Endothelial cell of umbilical vein (primary cell): ENCODE measurements at regions not wholly inside any gene's neighbourhood (a gene's known extent, or its start where the extent isn't known, plus 50 kb on each side); places are given as distances from the start of the nearest gene placed in this dataset.

Experiments used
- BruUV-seq: library from RNA; stranded (reverse); fragments of 400-500 nt; replicated peaks from 2 replicates; lab custom pipeline; 2021; lab: Mats Ljungman, UMichigan
- CTCF ChIA-PET: fragments of 300-600, 350-600 bp; sonication (Branson Sonifier 250); formaldehyde crosslinking; loops from one replicate; lab custom pipeline; 2021; ENCODE audit warnings: antibody characterized with exemption, inconsistent platforms; lab: Charles Lee
- POLR2A ChIA-PET: fragments of 300-600, 350-600 bp; sonication (Branson Sonifier 250); formaldehyde crosslinking; loops from one replicate; lab custom pipeline; 2021; ENCODE audit warnings: antibody characterized with exemption, inconsistent platforms; lab: Charles Lee
- DNase-seq: peaks from one replicate; pipeline ENCODE4 v3.0.0-alpha.2; 2011; ENCODE audit warnings: low read depth, low spot score
- FAIRE-seq: peaks from 2 replicates; lab custom pipeline; 2011; peaks lifted over from hg19 to GRCh38; lab: Jason Lieb, UNC
- H2AFZ ChIP-seq: 2 replicates; pipeline ENCODE4 v1.6.0; 2012; ENCODE audit warnings: low read depth, low read length, control low read depth, inconsistent platforms
- H3K27ac ChIP-seq: 2 replicates; pipeline ENCODE4 v1.5.1; 2011; ENCODE audit warnings: low read depth, mild to moderate bottlenecking, control low read depth, low read length, moderate library complexity; ENCODE audit not compliant: insufficient read depth
- H3K27me3 ChIP-seq, 2 experiments: 2 replicates each; pipeline versions ENCODE4 v1.6.0 to v1.6.1; 2011; ENCODE audit warnings: low read length in 2 of 2, mixed read lengths in 1 of 2; ENCODE audit not compliant: control insufficient read depth in 2 of 2, insufficient read depth in 2 of 2
- H3K36me3 ChIP-seq, 2 experiments: 2 replicates in 1 of 2; 3 replicates in 1 of 2; pipeline ENCODE4 v1.5.1; 2011; ENCODE audit warnings: low read length in 2 of 2, mild to moderate bottlenecking in 1 of 2, moderate library complexity in 1 of 2; ENCODE audit not compliant: control insufficient read depth in 2 of 2, insufficient read depth in 2 of 2; ENCODE audit errors: extremely low read depth in 1 of 2
- H3K4me1 ChIP-seq: 3 replicates; pipeline ENCODE4 v1.5.1; 2011; ENCODE audit warnings: mild to moderate bottlenecking, low read length; ENCODE audit not compliant: control insufficient read depth, insufficient read depth; ENCODE audit errors: extremely low read depth
- H3K4me2 ChIP-seq: 2 replicates; pipeline ENCODE4 v1.6.1; 2011; ENCODE audit warnings: low read length, control low read depth, mixed read lengths; ENCODE audit not compliant: insufficient read depth
- H3K4me3 ChIP-seq, 3 experiments: fragments of 200-600 bp in 1 of 3; sonication (generic), shearing (Covaris generic) in 1 of 3; replicated peaks in 1 of 3; 2 replicates each; pipeline ENCODE4 v1.5.1; 2011 to 2016; ENCODE audit warnings: control low read depth in 3 of 3, low read length in 3 of 3, mild to moderate bottlenecking in 2 of 3, inconsistent platforms in 1 of 3, low read depth in 1 of 3, moderate library complexity in 1 of 3; ENCODE audit not compliant: insufficient read depth in 1 of 3
- H3K79me2 ChIP-seq: 2 replicates; pipeline ENCODE4 v1.6.0; 2012; ENCODE audit warnings: low read length, inconsistent platforms; ENCODE audit not compliant: control insufficient read depth, insufficient read depth
- H3K9ac ChIP-seq: replicated peaks from 2 replicates; pipeline ENCODE3; 2011; ENCODE audit warnings: low read length, control low read depth; ENCODE audit not compliant: insufficient read depth; ENCODE audit errors: extremely low read depth
- H3K9me1 ChIP-seq: replicated peaks from 3 replicates; pipeline ENCODE4 v1.6.0; 2011; ENCODE audit warnings: mild to moderate bottlenecking, low read length; ENCODE audit not compliant: control insufficient read depth, insufficient read depth; ENCODE audit errors: extremely low read depth
- H3K9me3 ChIP-seq: replicated peaks from 2 replicates; pipeline ENCODE4 v1.5.1; 2012; ENCODE audit warnings: low read length, inconsistent platforms; ENCODE audit not compliant: control insufficient read depth, insufficient read depth
- H4K20me1 ChIP-seq: replicated peaks from 2 replicates; pipeline ENCODE3; 2011; ENCODE audit warnings: mild to moderate bottlenecking, low read length; ENCODE audit not compliant: control insufficient read depth, insufficient read depth; ENCODE audit errors: extremely low read depth
- EZH2 ChIP-seq: IDR thresholded peaks from 2 replicates; pipeline ENCODE4 v1.6.1; 2012; ENCODE audit warnings: borderline replicate concordance, low read depth, mild to moderate bottlenecking, moderate library complexity, low read length, inconsistent platforms; ENCODE audit not compliant: severe bottlenecking
- FOS ChIP-seq: IDR thresholded peaks from 2 replicates; pipeline ENCODE4 v1.6.1; 2011; ENCODE audit warnings: mild to moderate bottlenecking, low read length, moderate library complexity, borderline replicate concordance; ENCODE audit not compliant: insufficient read depth
- GATA2 ChIP-seq: IDR thresholded peaks from 2 replicates; pipeline ENCODE4 v1.7.0; 2011; ENCODE audit warnings: low read depth, mild to moderate bottlenecking, moderate library complexity, mixed read lengths, low read length; ENCODE audit not compliant: insufficient read length, insufficient read depth
- JUN ChIP-seq: IDR thresholded peaks from 2 replicates; pipeline ENCODE4 v1.6.1; 2011; ENCODE audit warnings: borderline replicate concordance, low read depth; ENCODE audit not compliant: insufficient read length, insufficient read depth
- MYC ChIP-seq: IDR thresholded peaks from one replicate; pipeline ENCODE4 v1.6.1; 2011; ENCODE audit warnings: mild to moderate bottlenecking, low read depth, low read length
- POLR2A ChIP-seq: IDR thresholded peaks from 2 replicates; pipeline ENCODE4 v1.6.1; 2012; ENCODE audit warnings: low read depth, mild to moderate bottlenecking, control low read depth, low read length
- POLR2AphosphoS5 ChIP-seq: IDR thresholded peaks from 2 replicates; pipeline ENCODE4 v1.6.1; 2012; ENCODE audit warnings: low read depth, mild to moderate bottlenecking, control low read depth, low read length, moderate library complexity; ENCODE audit not compliant: insufficient read depth
- dilution Hi-C: fragments of 300-500 bp; cut with MboI; formaldehyde crosslinking; loops from one replicate; pipeline ENCODE4 v1.15.0; 2019; ENCODE audit warnings: low sequenced_read_pairs; ENCODE audit not compliant: extremely low pct_ligation_motif_present
- intact Hi-C: fragments of 100-400 bp; cut with micrococcal nuclease; formaldehyde crosslinking; loops from one replicate; pipeline ENCODE4 v1.10.0; 2022
- TF ChIP-seq, protein P1 (sequence below): IDR thresholded peaks from 2 replicates; pipeline ENCODE4 v1.6.1; 2011; ENCODE audit not compliant: insufficient read depth, insufficient read length
- TF ChIP-seq, protein P2 (sequence below), 2 donors: IDR thresholded peaks; 1 replicate in 1 of 2; 2 replicates in 1 of 2; pipeline ENCODE4 v1.5.1; 2011; ENCODE audit warnings: low read length in 2 of 2, mild to moderate bottlenecking in 2 of 2, moderate library complexity in 2 of 2, control low read depth in 1 of 2, inconsistent platforms in 1 of 2, low read depth in 1 of 2; ENCODE audit not compliant: insufficient read depth in 1 of 2; ENCODE audit errors: extremely low read depth in 1 of 2

DNA sequence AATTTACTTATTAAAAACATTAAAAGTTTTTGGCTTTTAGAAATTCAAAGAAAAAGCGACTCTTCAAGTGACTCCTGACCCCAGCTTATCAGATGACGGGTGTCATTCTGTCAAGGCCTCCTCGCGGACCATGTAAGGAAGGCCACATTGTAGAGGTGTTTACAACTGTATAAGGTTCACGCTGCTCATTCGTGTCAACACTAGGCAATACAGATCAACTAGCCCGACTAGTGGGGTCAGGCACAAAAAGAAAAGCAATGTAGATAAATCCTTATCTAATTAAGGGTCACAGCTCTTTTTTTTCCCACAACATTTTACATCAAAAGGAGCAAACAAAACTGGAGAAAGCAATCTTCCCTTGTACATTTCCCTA is 207.5 kb upstream of the NR2F2 start:
- TF ChIP-seq EZH2 (no peak), POLR2A (no peak), POLR2AphosphoS5 (no peak), JUN (no peak), FOS (no peak), GATA2 (no peak), MYC (no peak)
- TF ChIP-seq, protein P1, sequence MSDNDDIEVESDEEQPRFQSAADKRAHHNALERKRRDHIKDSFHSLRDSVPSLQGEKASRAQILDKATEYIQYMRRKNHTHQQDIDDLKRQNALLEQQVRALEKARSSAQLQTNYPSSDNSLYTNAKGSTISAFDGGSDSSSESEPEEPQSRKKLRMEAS, result no peak
- TF ChIP-seq, protein P2, sequence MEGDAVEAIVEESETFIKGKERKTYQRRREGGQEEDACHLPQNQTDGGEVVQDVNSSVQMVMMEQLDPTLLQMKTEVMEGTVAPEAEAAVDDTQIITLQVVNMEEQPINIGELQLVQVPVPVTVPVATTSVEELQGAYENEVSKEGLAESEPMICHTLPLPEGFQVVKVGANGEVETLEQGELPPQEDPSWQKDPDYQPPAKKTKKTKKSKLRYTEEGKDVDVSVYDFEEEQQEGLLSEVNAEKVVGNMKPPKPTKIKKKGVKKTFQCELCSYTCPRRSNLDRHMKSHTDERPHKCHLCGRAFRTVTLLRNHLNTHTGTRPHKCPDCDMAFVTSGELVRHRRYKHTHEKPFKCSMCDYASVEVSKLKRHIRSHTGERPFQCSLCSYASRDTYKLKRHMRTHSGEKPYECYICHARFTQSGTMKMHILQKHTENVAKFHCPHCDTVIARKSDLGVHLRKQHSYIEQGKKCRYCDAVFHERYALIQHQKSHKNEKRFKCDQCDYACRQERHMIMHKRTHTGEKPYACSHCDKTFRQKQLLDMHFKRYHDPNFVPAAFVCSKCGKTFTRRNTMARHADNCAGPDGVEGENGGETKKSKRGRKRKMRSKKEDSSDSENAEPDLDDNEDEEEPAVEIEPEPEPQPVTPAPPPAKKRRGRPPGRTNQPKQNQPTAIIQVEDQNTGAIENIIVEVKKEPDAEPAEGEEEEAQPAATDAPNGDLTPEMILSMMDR (IDR thresholded peaks at IDR 0.05; ENCODE audit: extremely low read depth in 1 of 2, insufficient read depth in 1 of 2, low read depth in 1 of 2, low read length in 2 of 2), result no peak
- Histone ChIP-seq H3K4me2 (no peak overlapping the region), H3K27me3 (no peaks in the 10 kb centered on the region), H3K36me3 (no peaks in the 10 kb centered on the region), H4K20me1 (no peaks in the 10 kb centered on the region), H3K4me1 (no peaks in the 10 kb centered on the region), H3K9ac (no peak overlapping the region), H3K79me2 (no peaks in the 10 kb centered on the region), H2AFZ (no peak overlapping the region), H3K4me3 (no peak overlapping the region), H3K27ac (no peak overlapping the region), H3K9me3 (no peaks in the 10 kb centered on the region), H3K9me1 (no peaks in the 10 kb centered on the region)
- intact Hi-C loops (no loop called here), dilution Hi-C loops (no loop called here)
- ChIA-PET CTCF (interaction anchor here (1.0 kb wide), 1 partner anchor 14 kb away, joined by 3 read pairs; no protein-coding TSS in a partner anchor), POLR2A (no interaction called here)
- BruUV-seq, result no TSS peak
- no peak for DNase-seq
- no peak for FAIRE-seq
